OCI-LY1 (cell line): ENCODE measurements at regions not wholly inside any gene's neighbourhood (a gene's known extent, or its start where the extent isn't known, plus 50 kb on each side); places are given as distances from the start of the nearest gene placed in this dataset.

Experiments
- EZH2 ChIP-seq: fragments of 200-600 bp; sonication (generic), shearing (Covaris generic); IDR thresholded peaks from 2 replicates; pipeline ENCODE4 v1.8.0; 2017; ENCODE audit warnings: borderline replicate concordance, mixed run types, mild to moderate bottlenecking, antibody characterized with exemption, low read length, moderate library complexity, mixed read lengths
- TF ChIP-seq, protein P1 (sequence below): fragments of 200-600 bp; sonication (generic), shearing (Covaris generic); IDR thresholded peaks from 2 replicates; pipeline ENCODE4 v1.5.1; 2017; ENCODE audit warnings: mild to moderate bottlenecking, antibody characterized with exemption, low read length, moderate library complexity, mixed read lengths

DNA sequence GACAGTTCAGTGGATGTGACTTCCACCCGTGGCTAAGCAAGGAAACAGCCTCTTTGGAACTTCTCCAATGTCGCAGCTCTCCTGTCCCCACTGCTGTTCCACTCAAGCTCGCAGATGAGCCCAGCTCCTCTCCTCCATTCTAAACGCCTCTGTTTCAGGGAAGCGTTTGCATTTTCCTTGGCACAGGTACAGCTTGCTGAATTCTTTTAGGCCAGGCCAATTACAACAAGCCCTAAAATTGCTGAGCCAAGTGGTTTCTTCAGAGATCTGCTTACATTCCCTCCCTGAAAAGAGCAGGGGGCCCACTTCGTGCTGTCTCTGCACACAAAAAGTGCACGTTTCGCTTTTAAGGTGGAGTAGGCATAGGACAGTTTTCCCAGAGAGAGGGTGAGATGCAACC is 91.5 kb upstream of the BLID start:
- TF ChIP-seq, protein P1, sequence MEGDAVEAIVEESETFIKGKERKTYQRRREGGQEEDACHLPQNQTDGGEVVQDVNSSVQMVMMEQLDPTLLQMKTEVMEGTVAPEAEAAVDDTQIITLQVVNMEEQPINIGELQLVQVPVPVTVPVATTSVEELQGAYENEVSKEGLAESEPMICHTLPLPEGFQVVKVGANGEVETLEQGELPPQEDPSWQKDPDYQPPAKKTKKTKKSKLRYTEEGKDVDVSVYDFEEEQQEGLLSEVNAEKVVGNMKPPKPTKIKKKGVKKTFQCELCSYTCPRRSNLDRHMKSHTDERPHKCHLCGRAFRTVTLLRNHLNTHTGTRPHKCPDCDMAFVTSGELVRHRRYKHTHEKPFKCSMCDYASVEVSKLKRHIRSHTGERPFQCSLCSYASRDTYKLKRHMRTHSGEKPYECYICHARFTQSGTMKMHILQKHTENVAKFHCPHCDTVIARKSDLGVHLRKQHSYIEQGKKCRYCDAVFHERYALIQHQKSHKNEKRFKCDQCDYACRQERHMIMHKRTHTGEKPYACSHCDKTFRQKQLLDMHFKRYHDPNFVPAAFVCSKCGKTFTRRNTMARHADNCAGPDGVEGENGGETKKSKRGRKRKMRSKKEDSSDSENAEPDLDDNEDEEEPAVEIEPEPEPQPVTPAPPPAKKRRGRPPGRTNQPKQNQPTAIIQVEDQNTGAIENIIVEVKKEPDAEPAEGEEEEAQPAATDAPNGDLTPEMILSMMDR, result no peak
- TF ChIP-seq EZH2, result no peak
